MV-4-11 (cell line): ENCODE measurements at regions not wholly inside any gene's neighbourhood (a gene's known extent, or its start where the extent isn't known, plus 50 kb on each side); places are given as distances from the start of the nearest gene placed in this dataset.

Experiments
- DNase-seq: peaks from one replicate; lab custom pipeline; 2025; lab: John Stamatoyannopoulos, UW

GRCh38 chrX:33726281-33727160 lies 405.6 kb downstream of the FAM47A start:
- DNase-seq = no peak

DNA sequence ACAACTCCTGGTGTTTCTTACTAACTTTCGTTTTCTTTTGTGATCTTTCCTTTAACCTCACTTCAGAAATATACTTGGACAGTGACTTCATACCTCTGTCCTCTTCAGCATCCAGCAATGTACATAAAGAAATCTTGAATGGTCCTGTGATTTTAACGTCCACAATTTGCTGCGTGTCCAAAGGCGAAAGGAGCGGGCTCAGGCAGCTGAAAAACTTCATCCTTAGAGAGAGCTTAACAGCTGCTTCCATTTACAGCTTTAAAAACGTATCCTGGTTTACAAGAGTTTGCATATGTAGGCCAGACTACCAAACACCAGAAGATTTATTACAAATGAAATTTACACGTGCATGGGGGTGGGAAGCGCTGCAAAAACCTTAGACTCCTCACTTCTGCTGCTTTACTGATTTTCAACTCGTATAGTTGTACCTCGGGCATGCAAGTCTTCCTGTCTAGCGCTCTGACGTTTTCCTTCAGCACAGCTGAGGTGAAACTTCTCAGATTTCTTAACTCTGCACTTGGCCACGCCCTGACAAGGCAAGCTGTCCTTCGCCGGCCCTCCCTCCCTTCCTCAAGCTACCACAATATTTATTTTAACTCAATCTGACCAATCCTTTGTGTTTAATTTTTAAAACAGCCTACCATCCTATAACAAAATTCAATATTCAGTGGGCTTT lies 406.4 kb downstream of the FAM47A start:
- no peak for DNase-seq

- no peak for DNase-seq
Measured at GRCh38 chrX:33721927-33722326, 410.2 kb downstream of the FAM47A start.

DNA sequence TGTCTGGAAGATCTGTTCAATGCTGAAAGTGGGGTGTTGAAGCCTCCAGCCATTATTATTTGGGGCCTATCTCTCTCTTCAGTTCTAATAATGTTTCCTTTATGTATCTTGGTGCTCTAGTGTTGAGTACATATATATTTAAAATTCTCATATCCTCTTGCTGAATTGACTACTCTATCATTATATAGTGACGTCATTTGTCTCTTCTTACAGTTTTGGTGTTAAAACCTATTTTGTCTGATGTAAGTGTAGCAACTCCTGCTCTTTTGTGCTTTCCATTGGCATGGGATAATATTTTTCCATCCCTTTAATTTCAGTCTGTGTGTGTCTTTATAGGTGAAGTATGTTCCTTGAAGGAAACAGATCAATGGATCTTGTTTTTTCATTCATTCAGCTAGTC lies 446.0 kb downstream of the FAM47A start:
- no peak for DNase-seq
